WTC11 (cell line): ENCODE measurements at regions not wholly inside any gene's neighbourhood (a gene's known extent, or its start where the extent isn't known, plus 50 kb on each side); places are given as distances from the start of the nearest gene placed in this dataset.

Experiments
- ATAC-seq: fragments of 200-7000 bp; cut with Tn5 transposase; 2 replicates; pipeline ENCODE4 v1.10.0; 2021; ENCODE audit warnings: mild to moderate bottlenecking, moderate library complexity
- CTCF ChIA-PET: fragments of 300-600 bp; sonication (Branson Sonifier 250); formaldehyde crosslinking; loops from one replicate; lab custom pipeline; 2021; ENCODE audit warnings: antibody characterized with exemption; lab: Charles Lee
- POLR2A ChIA-PET: fragments of 350-600 bp; sonication (Branson Sonifier 250); formaldehyde crosslinking; loops from one replicate; lab custom pipeline; 2021; ENCODE audit warnings: antibody characterized with exemption; lab: Charles Lee
- DNase-seq: peaks from one replicate; pipeline ENCODE4 v3.0.0; 2021; ENCODE audit warnings: low spot score
- H3K27ac Mint-ChIP-seq: 2 replicates; pipeline ENCODE4 v1.8.0; 2021; ENCODE audit warnings: mixed read lengths
- H3K27me3 Mint-ChIP-seq: 2 replicates; pipeline ENCODE4 v1.8.0; 2021; ENCODE audit warnings: low read depth, mild to moderate bottlenecking, moderate library complexity, mixed read lengths
- H3K36me3 Mint-ChIP-seq: 2 replicates; pipeline ENCODE4 v1.8.0; 2021; ENCODE audit warnings: mixed read lengths
- H3K4me1 Mint-ChIP-seq: 2 replicates; pipeline ENCODE4 v1.8.0; 2022; ENCODE audit warnings: mixed read lengths
- H3K4me3 Mint-ChIP-seq: 2 replicates; pipeline ENCODE4 v1.8.0; 2021; ENCODE audit warnings: mild to moderate bottlenecking, moderate library complexity, mixed read lengths
- H3K9me3 Mint-ChIP-seq: 2 replicates; pipeline ENCODE4 v1.8.0; 2021; ENCODE audit warnings: mixed read lengths
- ATF2 ChIP-seq: sonication (generic); formaldehyde crosslinking; IDR thresholded peaks from 2 replicates; pipeline ENCODE4 v1.8.1; 2022; ENCODE audit warnings: low read depth, missing genetic modification reagents, borderline replicate concordance
- CREM ChIP-seq: sonication (generic); formaldehyde crosslinking; IDR thresholded peaks from 2 replicates; pipeline ENCODE4 v1.8.1; 2022; ENCODE audit warnings: mild to moderate bottlenecking, missing genetic modification reagents, moderate library complexity
- E2F5 ChIP-seq: sonication (generic); formaldehyde crosslinking; IDR thresholded peaks from 2 replicates; pipeline ENCODE4 v1.8.1; 2022; ENCODE audit warnings: mild to moderate bottlenecking, moderate library complexity, missing genetic modification reagents
- GRHL2 ChIP-seq: fragments of 250-450 bp; sonication (Bioruptor Pico); IDR thresholded peaks from 2 replicates; pipeline ENCODE4 v1.8.0; 2022; ENCODE audit warnings: mild to moderate bottlenecking, moderate library complexity; ENCODE audit not compliant: insufficient replicate concordance, severe bottlenecking
- IRF2 ChIP-seq: sonication (generic); formaldehyde crosslinking; IDR thresholded peaks from 2 replicates; pipeline ENCODE4 v1.8.0; 2022; ENCODE audit warnings: low read depth, missing genetic modification reagents, borderline replicate concordance
- NFATC4 ChIP-seq: fragments of 250-450 bp; sonication (Bioruptor Pico); IDR thresholded peaks from 2 replicates; pipeline ENCODE4 v1.9.0; 2021; ENCODE audit warnings: mild to moderate bottlenecking
- NFE2L1 ChIP-seq: sonication (generic); formaldehyde crosslinking; IDR thresholded peaks from 2 replicates; pipeline ENCODE4 v1.8.1; 2023; ENCODE audit warnings: missing genetic modification reagents
- RELA ChIP-seq: sonication (generic); formaldehyde crosslinking; IDR thresholded peaks from 2 replicates; pipeline ENCODE4 v1.8.1; 2022; ENCODE audit warnings: missing genetic modification reagents, mild to moderate bottlenecking, borderline replicate concordance
- RORB ChIP-seq: fragments of 250-450 bp; sonication (Bioruptor Pico); IDR thresholded peaks from 2 replicates; pipeline ENCODE4 v1.9.0; 2021; ENCODE audit warnings: mild to moderate bottlenecking
- SMAD3 ChIP-seq: sonication (generic); formaldehyde crosslinking; IDR thresholded peaks from 2 replicates; pipeline ENCODE4 v1.8.0; 2022; ENCODE audit warnings: missing genetic modification reagents, mild to moderate bottlenecking, borderline replicate concordance
- TEAD4 ChIP-seq: sonication (generic); formaldehyde crosslinking; IDR thresholded peaks from 2 replicates; pipeline ENCODE4 v1.8.0; 2022; ENCODE audit warnings: mild to moderate bottlenecking, missing genetic modification reagents
- USF1 ChIP-seq: sonication (generic); formaldehyde crosslinking; IDR thresholded peaks from 2 replicates; pipeline ENCODE4 v1.8.0; 2022; ENCODE audit warnings: mild to moderate bottlenecking, missing genetic modification reagents
- ZNF232 ChIP-seq: sonication (generic); formaldehyde crosslinking; IDR thresholded peaks from 2 replicates; pipeline ENCODE4 v1.8.0; 2022; ENCODE audit warnings: mild to moderate bottlenecking, missing genetic modification reagents
- ZNF263 ChIP-seq: sonication (generic); formaldehyde crosslinking; IDR thresholded peaks from 2 replicates; pipeline ENCODE4 v1.8.1; 2022; ENCODE audit warnings: low read depth, mild to moderate bottlenecking, moderate library complexity, missing genetic modification reagents
- ZNF317 ChIP-seq: sonication (generic); formaldehyde crosslinking; IDR thresholded peaks from 2 replicates; pipeline ENCODE4 v1.8.1; 2023; ENCODE audit warnings: low read depth, mild to moderate bottlenecking, moderate library complexity, missing genetic modification reagents, borderline replicate concordance
- ZNF396 ChIP-seq: fragments of 250-450 bp; sonication (Bioruptor Pico); IDR thresholded peaks from 2 replicates; pipeline ENCODE4 v1.8.0; 2021; ENCODE audit warnings: mild to moderate bottlenecking, moderate library complexity, borderline replicate concordance
- TF ChIP-seq, protein P1 (sequence below): fragments of 250-450 bp; sonication (Bioruptor Pico); IDR thresholded peaks from 2 replicates; pipeline ENCODE4 v2.1.2; 2022; ENCODE audit warnings: mild to moderate bottlenecking, moderate library complexity
- TF ChIP-seq, protein P2 (sequence below): fragments of 250-450 bp; sonication (Bioruptor Pico); IDR thresholded peaks from 2 replicates; pipeline ENCODE4 v1.8.0; 2021; ENCODE audit warnings: mild to moderate bottlenecking
- TF ChIP-seq, protein P3 (sequence below): sonication (generic); formaldehyde crosslinking; conservative IDR thresholded peaks from 2 replicates; pipeline ENCODE4 v1.8.1; 2023; ENCODE audit warnings: mild to moderate bottlenecking, low read depth, missing genetic modification reagents, moderate library complexity
- TF ChIP-seq, protein P4 (sequence below): sonication (generic); formaldehyde crosslinking; IDR thresholded peaks from 2 replicates; pipeline ENCODE4 v1.8.0; 2022; ENCODE audit warnings: mild to moderate bottlenecking, missing genetic modification reagents

GRCh38 chr2:171626949-171627348 is 60.3 kb upstream of the DYNC1I2 start:
- Mint-ChIP-seq H3K4me3 (no peak overlapping the region), H3K36me3 (peaks cover 53% of the 10 kb centered on the region), H3K27me3 (peaks cover 7% of the 10 kb centered on the region; the same call in 1 of the 2 replicates), H3K4me1 (peaks cover 6% of the 10 kb centered on the region; the same call in 1 of the 2 replicates), H3K9me3 (peaks cover 58% of the 10 kb centered on the region), H3K27ac (no peak overlapping the region)
- CTCF ChIA-PET, result no interaction called here
- DNase-seq, result no peak
- no peak for ATAC-seq
- TF ChIP-seq GRHL2 (no peak), ZNF232 (CRISPR knock-in tag) (no peak), ZNF396 (CRISPR knock-in tag) (no peak), ZNF317 (CRISPR knock-in tag) (no peak)
- POLR2A ChIA-PET, result no interaction called here

- POLR2A ChIA-PET, result no interaction called here
- CTCF ChIA-PET, result no interaction called here
- Mint-ChIP-seq H3K36me3 (peaks cover 57% of the 10 kb centered on the region), H3K27ac (no peak overlapping the region), H3K9me3 (peaks cover 63% of the 10 kb centered on the region), H3K27me3 (peaks cover 7% of the 10 kb centered on the region; the same call in 1 of the 2 replicates), H3K4me1 (peaks cover 6% of the 10 kb centered on the region; the same call in 1 of the 2 replicates), H3K4me3 (no peak overlapping the region)
- DNase-seq, result no peak
- TF ChIP-seq RORB (CRISPR knock-in tag), result no peak
- no peak for TF ChIP-seq IRF2 (CRISPR knock-in tag)
- TF ChIP-seq, protein P1, sequence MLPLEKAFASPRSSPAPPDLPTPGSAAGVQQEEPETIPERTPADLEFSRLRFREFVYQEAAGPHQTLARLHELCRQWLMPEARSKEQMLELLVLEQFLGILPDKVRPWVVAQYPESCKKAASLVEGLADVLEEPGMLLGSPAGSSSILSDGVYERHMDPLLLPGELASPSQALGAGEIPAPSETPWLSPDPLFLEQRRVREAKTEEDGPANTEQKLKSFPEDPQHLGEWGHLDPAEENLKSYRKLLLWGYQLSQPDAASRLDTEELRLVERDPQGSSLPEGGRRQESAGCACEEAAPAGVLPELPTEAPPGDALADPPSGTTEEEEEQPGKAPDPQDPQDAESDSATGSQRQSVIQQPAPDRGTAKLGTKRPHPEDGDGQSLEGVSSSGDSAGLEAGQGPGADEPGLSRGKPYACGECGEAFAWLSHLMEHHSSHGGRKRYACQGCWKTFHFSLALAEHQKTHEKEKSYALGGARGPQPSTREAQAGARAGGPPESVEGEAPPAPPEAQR, result no peak
- TF ChIP-seq CREM (CRISPR knock-in tag), result no peak
- TF ChIP-seq, protein P2, sequence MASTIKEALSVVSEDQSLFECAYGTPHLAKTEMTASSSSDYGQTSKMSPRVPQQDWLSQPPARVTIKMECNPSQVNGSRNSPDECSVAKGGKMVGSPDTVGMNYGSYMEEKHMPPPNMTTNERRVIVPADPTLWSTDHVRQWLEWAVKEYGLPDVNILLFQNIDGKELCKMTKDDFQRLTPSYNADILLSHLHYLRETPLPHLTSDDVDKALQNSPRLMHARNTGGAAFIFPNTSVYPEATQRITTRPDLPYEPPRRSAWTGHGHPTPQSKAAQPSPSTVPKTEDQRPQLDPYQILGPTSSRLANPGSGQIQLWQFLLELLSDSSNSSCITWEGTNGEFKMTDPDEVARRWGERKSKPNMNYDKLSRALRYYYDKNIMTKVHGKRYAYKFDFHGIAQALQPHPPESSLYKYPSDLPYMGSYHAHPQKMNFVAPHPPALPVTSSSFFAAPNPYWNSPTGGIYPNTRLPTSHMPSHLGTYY (CRISPR knock-in tag), result no peak
- TF ChIP-seq SMAD3 (CRISPR knock-in tag), result no peak
- TF ChIP-seq ZNF263 (CRISPR knock-in tag), result no peak
- ATAC-seq, result no peak
Observed at GRCh38 chr2:171627412-171627811, 59.9 kb upstream of the DYNC1I2 start.

- no peak for DNase-seq
- Mint-ChIP-seq H3K36me3 (peaks cover 70% of the 10 kb centered on the region), H3K27me3 (peaks cover 7% of the 10 kb centered on the region; the same call in 1 of the 2 replicates), H3K9me3 (peaks cover 76% of the 10 kb centered on the region), H3K27ac (no peak overlapping the region), H3K4me1 (peaks cover 6% of the 10 kb centered on the region; the same call in 1 of the 2 replicates), H3K4me3 (no peak overlapping the region)
- TF ChIP-seq, protein P3, sequence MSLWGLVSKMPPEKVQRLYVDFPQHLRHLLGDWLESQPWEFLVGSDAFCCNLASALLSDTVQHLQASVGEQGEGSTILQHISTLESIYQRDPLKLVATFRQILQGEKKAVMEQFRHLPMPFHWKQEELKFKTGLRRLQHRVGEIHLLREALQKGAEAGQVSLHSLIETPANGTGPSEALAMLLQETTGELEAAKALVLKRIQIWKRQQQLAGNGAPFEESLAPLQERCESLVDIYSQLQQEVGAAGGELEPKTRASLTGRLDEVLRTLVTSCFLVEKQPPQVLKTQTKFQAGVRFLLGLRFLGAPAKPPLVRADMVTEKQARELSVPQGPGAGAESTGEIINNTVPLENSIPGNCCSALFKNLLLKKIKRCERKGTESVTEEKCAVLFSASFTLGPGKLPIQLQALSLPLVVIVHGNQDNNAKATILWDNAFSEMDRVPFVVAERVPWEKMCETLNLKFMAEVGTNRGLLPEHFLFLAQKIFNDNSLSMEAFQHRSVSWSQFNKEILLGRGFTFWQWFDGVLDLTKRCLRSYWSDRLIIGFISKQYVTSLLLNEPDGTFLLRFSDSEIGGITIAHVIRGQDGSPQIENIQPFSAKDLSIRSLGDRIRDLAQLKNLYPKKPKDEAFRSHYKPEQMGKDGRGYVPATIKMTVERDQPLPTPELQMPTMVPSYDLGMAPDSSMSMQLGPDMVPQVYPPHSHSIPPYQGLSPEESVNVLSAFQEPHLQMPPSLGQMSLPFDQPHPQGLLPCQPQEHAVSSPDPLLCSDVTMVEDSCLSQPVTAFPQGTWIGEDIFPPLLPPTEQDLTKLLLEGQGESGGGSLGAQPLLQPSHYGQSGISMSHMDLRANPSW (CRISPR knock-in tag), result no peak
- TF ChIP-seq TEAD4 (no peak), NFATC4 (CRISPR knock-in tag) (no peak), ZNF396 (CRISPR knock-in tag) (no peak), RELA (CRISPR knock-in tag) (no peak), ATF2 (CRISPR knock-in tag) (no peak), IRF2 (CRISPR knock-in tag) (no peak), NFE2L1 (CRISPR knock-in tag) (no peak), USF1 (no peak), E2F5 (CRISPR knock-in tag) (no peak)
- TF ChIP-seq, protein P4, sequence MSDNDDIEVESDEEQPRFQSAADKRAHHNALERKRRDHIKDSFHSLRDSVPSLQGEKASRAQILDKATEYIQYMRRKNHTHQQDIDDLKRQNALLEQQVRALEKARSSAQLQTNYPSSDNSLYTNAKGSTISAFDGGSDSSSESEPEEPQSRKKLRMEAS (CRISPR knock-in tag), result no peak
- ChIA-PET CTCF (no interaction called here), POLR2A (no interaction called here)
- ATAC-seq, result no peak
Observed at GRCh38 chr2:171629113-171629512, 58.2 kb upstream of the DYNC1I2 start.
